Neuronal stem cell (in vitro differentiated cells): ENCODE measurements at regions not wholly inside any gene's neighbourhood (a gene's known extent, or its start where the extent isn't known, plus 50 kb on each side); places are given as distances from the start of the nearest gene placed in this dataset.

Source experiments
- DNase-seq: peaks from one replicate; pipeline ENCODE4 v3.0.0-alpha.2; 2013; ENCODE audit warnings: low spot score
- H2AFZ ChIP-seq: one replicate; pipeline ENCODE4 v1.6.1; 2013; ENCODE audit warnings: mild to moderate bottlenecking, low read length, inconsistent platforms
- H2AK5ac ChIP-seq: 2 replicates; pipeline ENCODE4 v1.6.1; 2013; ENCODE audit warnings: low read depth, mild to moderate bottlenecking, inconsistent platforms, low read length, moderate library complexity, mixed read lengths
- H2BK120ac ChIP-seq: 2 replicates; pipeline ENCODE4 v1.6.1; 2013; ENCODE audit warnings: low read depth, mild to moderate bottlenecking, inconsistent platforms, low read length, moderate library complexity, mixed read lengths
- H2BK12ac ChIP-seq: one replicate; pipeline ENCODE4 v1.6.1; 2013; ENCODE audit warnings: low read length, inconsistent platforms
- H2BK15ac ChIP-seq: 2 replicates; pipeline ENCODE4 v1.6.1; 2013; ENCODE audit warnings: mild to moderate bottlenecking, low read length, inconsistent platforms, mixed read lengths
- H2BK5ac ChIP-seq: one replicate; pipeline ENCODE4 v1.6.1; 2013; ENCODE audit warnings: inconsistent platforms, mild to moderate bottlenecking, low read length, moderate library complexity
- H3K14ac ChIP-seq: one replicate; pipeline ENCODE4 v1.6.1; 2013; ENCODE audit warnings: low read length, inconsistent platforms
- H3K18ac ChIP-seq: 2 replicates; pipeline ENCODE4 v1.6.1; 2013; ENCODE audit warnings: low read length, inconsistent platforms
- H3K23ac ChIP-seq: 2 replicates; pipeline ENCODE4 v1.6.1; 2013; ENCODE audit warnings: low read depth, mild to moderate bottlenecking, mixed read lengths, low read length, inconsistent platforms; ENCODE audit not compliant: poor library complexity
- H3K27ac ChIP-seq: replicated peaks from 3 replicates; pipeline ENCODE4 v1.5.1; 2013; ENCODE audit warnings: low read length, inconsistent platforms
- H3K27me3 ChIP-seq, 3 experiments: 2 replicates each; pipeline ENCODE4 v1.6.1; 2013; ENCODE audit warnings: low read length in 3 of 3, mild to moderate bottlenecking in 2 of 3, inconsistent platforms in 1 of 3, low read depth in 1 of 3, mixed read lengths in 1 of 3, moderate library complexity in 1 of 3; ENCODE audit not compliant: control insufficient read depth in 3 of 3, insufficient read depth in 3 of 3
- H3K36me3 ChIP-seq, 2 donors: replicated peaks in 1 of 2; 2 replicates each; pipeline ENCODE4 v1.6.1; 2013; ENCODE audit warnings: low read length in 2 of 2; ENCODE audit not compliant: control insufficient read depth in 2 of 2, insufficient read depth in 2 of 2
- H3K4ac ChIP-seq: 2 replicates; pipeline ENCODE4 v1.6.1; 2013; ENCODE audit warnings: inconsistent platforms, mild to moderate bottlenecking, low read length, moderate library complexity
- H3K4me1 ChIP-seq, 2 donors: 1 replicate in 1 of 2; 2 replicates in 1 of 2; pipeline ENCODE4 v1.6.1; 2013; ENCODE audit warnings: low read length in 2 of 2, low read depth in 1 of 2; ENCODE audit not compliant: control insufficient read depth in 2 of 2, insufficient read depth in 1 of 2
- H3K4me2 ChIP-seq: one replicate; pipeline ENCODE4 v1.6.1; 2013; ENCODE audit warnings: mild to moderate bottlenecking, low read length, inconsistent platforms; ENCODE audit not compliant: insufficient read depth, poor library complexity, severe bottlenecking
- H3K4me3 ChIP-seq, 2 donors: 2 replicates each; pipeline ENCODE4 v1.5.1; 2013; ENCODE audit warnings: low read length in 2 of 2, mild to moderate bottlenecking in 2 of 2, inconsistent platforms in 1 of 2, moderate library complexity in 1 of 2
- H3K79me1 ChIP-seq: one replicate; pipeline ENCODE4 v1.6.1; 2013; ENCODE audit warnings: low read depth, mild to moderate bottlenecking, inconsistent platforms, low read length, moderate library complexity
- H3K9ac ChIP-seq: one replicate; pipeline ENCODE4 v1.6.1; 2013; ENCODE audit warnings: mild to moderate bottlenecking, low read depth, low read length, inconsistent platforms; ENCODE audit not compliant: poor library complexity
- H3K9me3 ChIP-seq, 2 donors: replicated peaks in 1 of 2; 2 replicates each; pipeline versions ENCODE3 to v1.6.1; 2013; ENCODE audit warnings: low read length in 2 of 2, mild to moderate bottlenecking in 2 of 2, inconsistent platforms in 1 of 2, low read depth in 1 of 2, mixed read lengths in 1 of 2, moderate library complexity in 1 of 2; ENCODE audit not compliant: control insufficient read depth in 2 of 2, insufficient read depth in 1 of 2
- H4K8ac ChIP-seq: one replicate; pipeline ENCODE4 v1.6.1; 2013; ENCODE audit warnings: low read depth, mild to moderate bottlenecking, inconsistent platforms, low read length, moderate library complexity
- H4K91ac ChIP-seq: one replicate; pipeline ENCODE4 v1.6.1; 2013; ENCODE audit warnings: low read length, low read depth, mild to moderate bottlenecking, inconsistent platforms; ENCODE audit not compliant: poor library complexity
- WGBS, 2 donors: extraction: QIAGEN DNeasy Blood & Tissue Kit; methylation state at CpG; one replicate each; pipeline ENCODE4 v1.1.7; 2013; ENCODE audit warnings: missing lambda C conversion rate in 2 of 2, mixed read lengths in 1 of 2; ENCODE audit not compliant: insufficient read length in 2 of 2, insufficient replicate concordance in 1 of 2; ENCODE audit errors: extremely low coverage in 2 of 2; 5-methylcytosine and 5-hydroxymethylcytosine counted together

DNA sequence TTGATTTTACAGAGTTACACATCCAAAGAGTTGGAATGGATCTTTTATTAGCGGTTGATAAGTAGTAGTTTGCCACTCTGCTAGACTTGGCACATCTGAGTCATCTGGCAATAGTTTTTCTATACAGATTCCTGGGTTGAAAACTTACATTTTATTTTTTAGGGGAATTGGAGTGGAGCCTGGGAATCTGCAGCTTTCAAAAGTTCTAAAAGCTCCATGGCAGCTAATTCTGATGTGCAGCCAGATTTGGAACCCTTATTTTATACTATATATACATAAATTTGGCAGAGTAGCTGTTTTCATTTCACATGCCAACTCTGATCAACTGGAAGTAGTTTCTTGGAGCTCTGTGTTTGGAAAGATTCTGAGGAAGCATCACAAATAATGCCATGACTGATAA lies 715.5 kb downstream of the TLR4 start:
- Histone ChIP-seq H2BK12ac (no peak overlapping the region), H3K4ac (no peak overlapping the region), H3K4me3 (no peak overlapping the region), H3K14ac (no peak overlapping the region), H3K9ac (no peak overlapping the region), H3K4me2 (no peak overlapping the region), H3K36me3 (no peaks in the 10 kb centered on the region), H4K91ac (no peak overlapping the region), H2AFZ (no peak overlapping the region), H2BK15ac (no peak overlapping the region), H3K9me3 (no peaks in the 10 kb centered on the region), H3K4me1 (peaks cover 0 to 2% of the 10 kb centered on the region in 2 donors), H2BK5ac (no peak overlapping the region), H2BK120ac (no peak overlapping the region), H3K27me3 (no peaks in the 10 kb centered on the region), H3K23ac (no peak overlapping the region), H3K18ac (no peak overlapping the region), H3K79me1 (no peaks in the 10 kb centered on the region), H2AK5ac (no peak overlapping the region), H3K27ac (no peak overlapping the region), H4K8ac (no peak overlapping the region)
- WGBS, 2 donors: no CpG with 5 or more reads among the region's 1 CpG
- DNase-seq: no peak

DNA sequence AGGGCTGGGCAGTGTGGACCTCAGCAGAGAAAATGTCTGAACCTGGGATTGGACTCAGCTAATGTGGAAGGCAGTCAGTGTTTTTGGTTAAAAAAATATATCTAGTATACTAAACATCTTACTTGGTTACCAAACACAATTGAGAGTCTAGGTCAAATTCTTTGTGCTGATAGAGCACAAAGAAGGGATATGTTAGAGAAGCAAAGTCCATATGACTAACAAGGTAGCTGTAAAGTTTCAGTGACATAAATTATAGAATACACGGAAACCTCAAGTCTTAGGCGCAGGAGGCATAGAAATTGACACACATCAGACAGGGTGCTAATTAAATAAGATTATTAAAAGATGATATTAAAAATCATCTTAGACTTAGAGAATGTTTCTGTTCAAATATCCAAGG lies 718.3 kb downstream of the TLR4 start:
- Histone ChIP-seq H3K27ac (no peak overlapping the region), H3K23ac (no peak overlapping the region), H3K9ac (no peak overlapping the region), H2BK15ac (no peak overlapping the region), H4K91ac (no peak overlapping the region), H3K4me1 (no peaks in the 10 kb centered on the region), H3K14ac (no peak overlapping the region), H3K79me1 (no peaks in the 10 kb centered on the region), H3K4me2 (no peak overlapping the region), H2AFZ (no peak overlapping the region), H3K27me3 (no peaks in the 10 kb centered on the region), H2AK5ac (no peak overlapping the region), H4K8ac (no peak overlapping the region), H3K4ac (no peak overlapping the region), H2BK120ac (no peak overlapping the region), H3K36me3 (no peaks in the 10 kb centered on the region), H2BK12ac (no peak overlapping the region), H3K9me3 (no peaks in the 10 kb centered on the region), H3K4me3 (no peak overlapping the region), H3K18ac (no peak overlapping the region), H2BK5ac (no peak overlapping the region)
- WGBS, 2 donors: no CpG with 5 or more reads among the region's 2 CpGs
- no peak for DNase-seq

DNA sequence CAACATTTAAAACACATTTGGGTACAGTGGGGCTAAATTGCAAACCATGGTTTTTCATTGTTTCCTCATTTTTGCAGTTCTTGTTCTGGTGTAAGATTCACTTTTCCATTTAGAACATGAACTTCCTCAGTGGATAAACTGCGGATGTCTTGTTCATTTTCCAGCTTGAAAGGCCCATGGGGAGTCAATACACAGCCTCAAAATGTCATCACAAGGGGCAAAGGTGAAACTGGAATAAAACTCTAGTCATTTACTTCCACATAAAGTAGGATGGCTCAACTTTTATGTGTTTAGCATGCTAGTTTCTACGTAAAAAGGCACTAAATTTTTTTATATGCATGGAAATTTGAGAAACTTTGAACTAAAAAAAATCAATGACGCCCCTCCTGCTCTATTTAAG lies 718.8 kb downstream of the TLR4 start:
- no peak overlapping the region for H2AK5ac ChIP-seq
- no CpG with 5 or more reads among the region's 3 CpGs for WGBS, 2 donors
- no peak overlapping the region for H2BK5ac ChIP-seq
- H3K4me2 ChIP-seq: no peak overlapping the region
- H2AFZ ChIP-seq: no peak overlapping the region
- H3K4ac ChIP-seq: no peak overlapping the region
- no peak overlapping the region for H2BK12ac ChIP-seq
- H3K36me3 ChIP-seq: no peaks in the 10 kb centered on the region
- DNase-seq: no peak
- no peaks in the 10 kb centered on the region for H3K27me3 ChIP-seq
- H3K4me3 ChIP-seq: no peak overlapping the region
- H2BK120ac ChIP-seq: no peak overlapping the region
- H3K79me1 ChIP-seq: no peaks in the 10 kb centered on the region
- H4K91ac ChIP-seq: no peak overlapping the region
- no peak overlapping the region for H3K23ac ChIP-seq
- H2BK15ac ChIP-seq: no peak overlapping the region
- H3K18ac ChIP-seq: no peak overlapping the region
- no peak overlapping the region for H3K9ac ChIP-seq
- no peak overlapping the region for H4K8ac ChIP-seq
- H3K14ac ChIP-seq: no peak overlapping the region
- H3K9me3 ChIP-seq: no peaks in the 10 kb centered on the region
- no peak overlapping the region for H3K27ac ChIP-seq
- H3K4me1 ChIP-seq: no peaks in the 10 kb centered on the region

DNA sequence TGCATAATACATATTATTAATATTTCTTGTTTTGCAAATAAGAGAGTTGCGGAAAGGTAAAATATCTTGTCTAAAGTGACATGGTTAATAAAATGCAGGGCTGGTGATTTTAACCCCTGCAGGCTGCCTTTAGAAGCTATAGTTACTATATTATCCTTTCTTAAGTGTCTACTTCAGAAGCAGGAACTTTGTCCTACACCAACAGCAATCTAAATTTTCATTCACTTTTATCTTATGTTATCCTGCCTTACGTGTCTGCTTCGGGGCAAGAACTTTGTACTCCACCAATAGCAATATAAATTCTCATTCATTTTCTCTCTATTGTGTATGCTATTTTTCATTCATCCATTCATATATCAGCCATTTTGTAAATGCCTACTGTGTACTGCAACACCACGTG lies 719.5 kb downstream of the TLR4 start:
- no peak overlapping the region for H2BK15ac ChIP-seq
- no peak overlapping the region for H2BK5ac ChIP-seq
- DNase-seq: no peak
- H4K91ac ChIP-seq: no peak overlapping the region
- no peak overlapping the region for H2BK12ac ChIP-seq
- WGBS, 2 donors: no CpG with 5 or more reads among the region's 4 CpGs
- H3K14ac ChIP-seq: no peak overlapping the region
- no peak overlapping the region for H2BK120ac ChIP-seq
- no peaks in the 10 kb centered on the region for H3K27me3 ChIP-seq
- no peak overlapping the region for H3K9ac ChIP-seq
- no peaks in the 10 kb centered on the region for H3K36me3 ChIP-seq
- no peak overlapping the region for H3K27ac ChIP-seq
- H3K4me2 ChIP-seq: no peak overlapping the region
- H3K9me3 ChIP-seq: no peaks in the 10 kb centered on the region
- H4K8ac ChIP-seq: no peak overlapping the region
- no peak overlapping the region for H3K4ac ChIP-seq
- no peak overlapping the region for H2AK5ac ChIP-seq
- no peaks in the 10 kb centered on the region for H3K79me1 ChIP-seq
- no peak overlapping the region for H2AFZ ChIP-seq
- no peak overlapping the region for H3K4me3 ChIP-seq
- H3K23ac ChIP-seq: no peak overlapping the region
- no peaks in the 10 kb centered on the region for H3K4me1 ChIP-seq
- no peak overlapping the region for H3K18ac ChIP-seq
